GM18520 (cell line): ENCODE measurements at regions not wholly inside any gene's neighbourhood (a gene's known extent, or its start where the extent isn't known, plus 50 kb on each side); places are given as distances from the start of the nearest gene placed in this dataset.
"Not testable (repeated sequence)": the region's sequence is repeated elsewhere in the genome, so short reads cannot be mapped to it uniquely, and the experiment has no call there.

Experiments used
- ATAC-seq: cut with Tn5 transposase; IDR thresholded peaks from one replicate; pipeline ENCODE4 v1.9.1; 2021; ENCODE audit not compliant: unreplicated experiment

- ATAC-seq: no peak
Observed at GRCh38 chr2:168300460-168300859, 53.1 kb upstream of the STK39 start.

- ATAC-seq: no peak
Observed at GRCh38 chr2:168304024-168304681, 56.8 kb upstream of the STK39 start.

GRCh38 chr2:168307379-168307778 lies 60.0 kb upstream of the STK39 start:
- no peak for ATAC-seq

- ATAC-seq: no peak
Observed at GRCh38 chr2:168310580-168310979, 63.2 kb upstream of the STK39 start.

- ATAC-seq: no peak
Observed at GRCh38 chr2:168311261-168311910, 64.0 kb upstream of the STK39 start.

- no peak for ATAC-seq
Observed at GRCh38 chr2:168312036-168312822, 64.8 kb upstream of the STK39 start.

GRCh38 chr2:168314236-168314635 lies 66.8 kb upstream of the STK39 start:
- ATAC-seq: no peak

GRCh38 chr2:168315331-168316072 lies 68.1 kb upstream of the STK39 start:
- no peak for ATAC-seq

- no peak for ATAC-seq
Observed at GRCh38 chr2:168316073-168316440, 68.7 kb upstream of the STK39 start.

GRCh38 chr2:168317282-168317681 lies 69.9 kb upstream of the STK39 start:
- no peak for ATAC-seq

- ATAC-seq: no peak
Observed at GRCh38 chr2:168320267-168320666, 72.9 kb upstream of the STK39 start.

- ATAC-seq: no peak
Observed at GRCh38 chr2:168322325-168323007, 75.1 kb upstream of the STK39 start.

GRCh38 chr2:168323529-168324021 lies 76.2 kb upstream of the STK39 start:
- ATAC-seq: no peak

- no peak for ATAC-seq
Observed at GRCh38 chr2:168326572-168326971, 79.2 kb upstream of the STK39 start.

- no peak for ATAC-seq
Observed at GRCh38 chr2:168327328-168327727, 79.9 kb upstream of the STK39 start.

- ATAC-seq: no peak
Observed at GRCh38 chr2:168328421-168328820, 81.0 kb upstream of the STK39 start.

GRCh38 chr2:168330624-168331423 lies 83.4 kb upstream of the STK39 start:
- no peak for ATAC-seq

GRCh38 chr2:168335254-168335653 lies 87.9 kb upstream of the STK39 start:
- not testable (repeated sequence) for ATAC-seq

GRCh38 chr2:168336786-168337388 lies 89.5 kb upstream of the STK39 start:
- peak; percentile 43 for ATAC-seq
